ENCODE measurements at regions not wholly inside any gene's neighbourhood (a gene's known extent, or its start where the extent isn't known, plus 50 kb on each side); places are given as distances from the start of the nearest gene placed in this dataset.

DNA sequence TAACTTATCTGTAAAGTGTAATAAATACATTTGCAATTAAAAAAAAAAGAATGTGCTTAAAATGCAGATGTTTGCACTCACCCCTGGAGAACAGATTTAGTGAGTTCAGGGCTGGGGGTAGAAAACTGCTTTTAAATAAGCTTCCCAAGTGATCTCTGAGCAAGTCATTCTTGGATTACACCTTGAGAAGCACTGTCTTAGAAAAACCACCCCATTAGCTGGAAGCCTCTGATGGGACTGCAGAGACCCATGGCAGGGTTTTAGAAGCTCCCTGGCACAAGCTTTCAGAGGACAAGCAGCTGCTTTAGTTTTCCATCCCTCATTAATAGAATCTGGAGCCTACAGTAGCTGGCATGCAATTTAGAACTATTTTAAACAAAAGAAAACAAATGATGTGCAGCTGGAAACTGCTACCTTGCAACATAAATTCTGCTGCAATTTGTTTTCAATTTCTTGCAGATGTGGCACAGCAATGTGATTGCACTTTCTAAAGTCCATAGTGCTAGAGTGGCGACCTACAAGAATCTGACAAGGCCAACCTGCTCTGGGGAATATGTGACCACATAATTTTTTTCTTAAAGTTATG is 141.5 kb downstream of the CDC42EP3 start:
- TF ChIP-seq EZH2 (IDR thresholded peaks at IDR 0.05; ENCODE audit: borderline replicate concordance) = no peak
- TF ChIP-seq, protein P1, sequence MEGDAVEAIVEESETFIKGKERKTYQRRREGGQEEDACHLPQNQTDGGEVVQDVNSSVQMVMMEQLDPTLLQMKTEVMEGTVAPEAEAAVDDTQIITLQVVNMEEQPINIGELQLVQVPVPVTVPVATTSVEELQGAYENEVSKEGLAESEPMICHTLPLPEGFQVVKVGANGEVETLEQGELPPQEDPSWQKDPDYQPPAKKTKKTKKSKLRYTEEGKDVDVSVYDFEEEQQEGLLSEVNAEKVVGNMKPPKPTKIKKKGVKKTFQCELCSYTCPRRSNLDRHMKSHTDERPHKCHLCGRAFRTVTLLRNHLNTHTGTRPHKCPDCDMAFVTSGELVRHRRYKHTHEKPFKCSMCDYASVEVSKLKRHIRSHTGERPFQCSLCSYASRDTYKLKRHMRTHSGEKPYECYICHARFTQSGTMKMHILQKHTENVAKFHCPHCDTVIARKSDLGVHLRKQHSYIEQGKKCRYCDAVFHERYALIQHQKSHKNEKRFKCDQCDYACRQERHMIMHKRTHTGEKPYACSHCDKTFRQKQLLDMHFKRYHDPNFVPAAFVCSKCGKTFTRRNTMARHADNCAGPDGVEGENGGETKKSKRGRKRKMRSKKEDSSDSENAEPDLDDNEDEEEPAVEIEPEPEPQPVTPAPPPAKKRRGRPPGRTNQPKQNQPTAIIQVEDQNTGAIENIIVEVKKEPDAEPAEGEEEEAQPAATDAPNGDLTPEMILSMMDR (IDR thresholded peaks at IDR 0.05; ENCODE audit: poor library complexity) = no peak
- TF ChIP-seq EZH2phosphoT487 (IDR thresholded peaks at IDR 0.05; ENCODE audit: low read depth, severe bottlenecking, unreplicated experiment) = peak; percentile 64
